Stimulated activated naive CD8-positive, alpha-beta T cell treated with anti-CD3 and anti-CD28 coated beads, Interleukin-15, amount 100 ng/mL, for 72 hours (primary cell): ENCODE measurements at regions not wholly inside any gene's neighbourhood (a gene's known extent, or its start where the extent isn't known, plus 50 kb on each side); places are given as distances from the start of the nearest gene placed in this dataset.
"Not testable (repeated sequence)": the region's sequence is repeated elsewhere in the genome, so short reads cannot be mapped to it uniquely, and the experiment has no call there.

Source experiments
- ATAC-seq: fragments of 150-1000 bp; cut with Tn5 transposase; 2 replicates; pipeline ENCODE4 v1.10.0; 2021; ENCODE audit warnings: mild to moderate bottlenecking, moderate library complexity
- DNase-seq, 2 donors: peaks; one replicate each; pipeline ENCODE4 v3.0.0; 2021 to 2022
- H3K27ac Mint-ChIP-seq, 2 donors: one replicate each; pipeline ENCODE4 v1.8.0; 2022; ENCODE audit warnings: mild to moderate bottlenecking in 2 of 2, mixed read lengths in 2 of 2, moderate library complexity in 2 of 2
- H3K27me3 Mint-ChIP-seq: one replicate; pipeline ENCODE4 v1.8.0; 2022; ENCODE audit warnings: mixed read lengths
- H3K4me1 Mint-ChIP-seq: one replicate; pipeline ENCODE4 v1.8.0; 2022; ENCODE audit warnings: mild to moderate bottlenecking, mixed read lengths
- H3K4me3 Mint-ChIP-seq, 2 donors: one replicate each; pipeline ENCODE4 v1.8.0; 2022; ENCODE audit warnings: mild to moderate bottlenecking in 2 of 2, mixed read lengths in 2 of 2, moderate library complexity in 1 of 2
- H3K9me3 Mint-ChIP-seq, 2 donors: one replicate each; pipeline ENCODE4 v1.8.0; 2022; ENCODE audit warnings: mixed read lengths in 2 of 2

DNA sequence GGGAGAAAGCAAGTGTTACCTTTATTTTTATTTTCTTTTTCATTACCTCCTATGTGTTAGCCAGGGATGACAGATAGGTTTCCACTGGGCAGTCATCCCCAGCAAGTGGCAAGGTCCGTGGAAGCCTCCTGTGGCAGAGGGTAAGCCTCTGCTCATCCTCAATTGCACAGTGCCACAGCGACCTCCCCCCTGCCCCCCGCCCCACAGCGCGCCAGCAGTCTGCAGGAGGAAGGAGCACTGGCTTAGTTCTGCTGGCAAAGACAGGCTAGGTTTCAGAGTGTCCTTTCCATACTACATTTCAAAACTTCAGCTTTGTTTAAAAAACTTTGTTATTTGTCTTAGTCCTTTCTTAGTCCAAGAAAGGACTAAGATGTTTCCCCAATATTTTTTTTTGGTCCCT, 194.7 kb downstream of the EXOC5 start:
- Mint-ChIP-seq H3K27ac (no peak overlapping the region), H3K9me3 (no peaks in the 10 kb centered on the region), H3K4me1 (no peaks in the 10 kb centered on the region), H3K27me3 (peaks cover 13% of the 10 kb centered on the region), H3K4me3 (no peak overlapping the region)
- no peak for DNase-seq
- no peak for ATAC-seq

GRCh38 chr14:57071639-57072038, 197.1 kb downstream of the EXOC5 start:
- Mint-ChIP-seq H3K4me1 (peaks cover 5% of the 10 kb centered on the region), H3K9me3 (no peaks in the 10 kb centered on the region), H3K27ac (no peak overlapping the region), H3K4me3 (no peak overlapping the region), H3K27me3 (peaks cover 31% of the 10 kb centered on the region)
- no peak for ATAC-seq
- DNase-seq = no peak

DNA sequence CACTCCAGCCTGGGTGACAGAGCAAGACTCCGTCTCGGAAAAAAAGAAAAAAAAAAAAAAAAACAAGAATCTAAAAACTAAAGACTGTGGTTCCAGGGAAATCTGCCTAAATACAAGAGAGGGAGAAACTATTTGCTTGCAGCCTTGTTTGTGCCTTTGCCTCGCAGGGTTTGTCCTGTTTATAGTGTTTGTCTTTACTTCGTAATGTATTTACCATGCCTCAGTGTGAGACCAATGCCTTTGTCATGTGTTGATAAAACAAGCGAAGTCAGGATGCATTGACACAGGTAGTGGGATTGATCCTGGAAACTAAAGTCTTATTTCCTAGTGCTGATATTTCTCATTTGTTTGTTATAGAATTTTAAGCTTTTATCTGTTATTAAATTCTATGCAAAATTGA, 199.0 kb downstream of the EXOC5 start:
- no peak for ATAC-seq
- no peak for DNase-seq
- no peak overlapping the region for H3K4me3 Mint-ChIP-seq
- peaks cover 5% of the 10 kb centered on the region for H3K4me1 Mint-ChIP-seq
- H3K9me3 Mint-ChIP-seq = no peaks in the 10 kb centered on the region
- H3K27me3 Mint-ChIP-seq = peaks cover 36% of the 10 kb centered on the region
- H3K27ac Mint-ChIP-seq = no peak overlapping the region

DNA sequence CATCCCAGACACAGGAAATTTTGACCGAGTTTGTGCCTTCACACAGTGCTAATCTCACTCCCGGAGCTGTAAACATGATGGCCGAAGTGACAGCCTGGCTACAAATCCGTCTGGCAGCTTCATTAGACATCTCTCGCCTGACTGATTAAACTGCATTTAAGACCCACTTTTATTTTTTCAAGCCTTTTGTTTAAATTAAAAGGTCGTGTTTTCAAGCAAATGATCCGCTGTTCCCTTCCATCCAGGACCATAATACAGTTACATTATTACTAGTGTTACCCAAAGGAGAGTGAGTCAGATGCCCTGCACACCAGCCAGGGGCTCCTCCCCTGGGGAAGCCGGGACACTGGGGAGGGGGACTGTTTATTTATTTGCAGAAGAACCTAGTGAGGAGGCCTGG, 200.2 kb downstream of the EXOC5 start:
- no peaks in the 10 kb centered on the region for H3K9me3 Mint-ChIP-seq
- H3K4me1 Mint-ChIP-seq = peaks cover 5% of the 10 kb centered on the region
- peak overlapping the region in 1 of 2 donors; percentile 65 for H3K27ac Mint-ChIP-seq
- peaks cover 31% of the 10 kb centered on the region for H3K27me3 Mint-ChIP-seq
- no peak for DNase-seq
- no peak overlapping the region for H3K4me3 Mint-ChIP-seq
- ATAC-seq = no peak

GRCh38 chr14:57066887-57067513, 201.7 kb downstream of the EXOC5 start:
- Mint-ChIP-seq H3K4me3 (no peak overlapping the region), H3K27me3 (peaks cover 41% of the 10 kb centered on the region), H3K27ac (no peak overlapping the region), H3K9me3 (no peaks in the 10 kb centered on the region), H3K4me1 (peaks cover 5% of the 10 kb centered on the region)
- peak; percentile 61 for ATAC-seq
- peak; percentile 21 to 25 for DNase-seq

- no peak overlapping the region for H3K4me3 Mint-ChIP-seq
- no peak for ATAC-seq
- H3K9me3 Mint-ChIP-seq = no peaks in the 10 kb centered on the region
- no peak for DNase-seq
- no peak overlapping the region for H3K27ac Mint-ChIP-seq
- H3K4me1 Mint-ChIP-seq = peaks cover 8% of the 10 kb centered on the region
- H3K27me3 Mint-ChIP-seq = peaks cover 44% of the 10 kb centered on the region
Measured at GRCh38 chr14:57066463-57066862, 202.2 kb downstream of the EXOC5 start.

DNA sequence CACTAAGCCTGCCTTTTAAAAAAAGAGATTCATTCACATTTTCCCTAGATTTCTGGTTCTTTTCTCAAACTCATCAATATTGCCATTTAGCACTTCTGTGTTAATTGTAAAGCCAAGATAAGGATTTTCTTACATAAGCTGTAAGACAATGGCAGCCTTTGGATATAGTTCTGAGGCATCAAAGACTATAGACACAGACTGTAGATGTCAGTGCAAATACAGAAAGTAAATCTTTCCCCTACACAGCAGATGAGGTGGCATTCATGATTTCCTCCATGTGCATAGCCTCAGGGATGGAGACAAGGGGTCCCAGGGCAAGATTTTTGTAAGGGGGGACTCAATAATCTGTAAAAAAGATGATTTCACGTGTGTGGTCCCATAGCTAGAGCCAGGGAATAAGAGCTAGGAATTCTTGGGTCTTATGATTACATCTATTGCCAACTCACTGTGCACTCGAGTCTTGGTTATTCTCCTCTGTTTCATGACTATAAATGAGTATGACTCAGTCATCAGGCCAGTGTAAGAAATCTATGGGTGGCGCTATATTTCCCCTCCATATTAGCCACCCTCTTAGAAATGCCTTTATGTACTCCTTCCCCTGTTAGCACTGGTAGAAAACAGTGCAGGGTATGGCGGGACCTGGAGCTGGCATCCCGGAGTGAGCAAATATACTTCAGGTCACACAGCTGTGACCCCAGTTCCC, 207.5 kb downstream of the EXOC5 start:
- ATAC-seq = peak; percentile 35
- Mint-ChIP-seq H3K4me1 (peaks cover 16% of the 10 kb centered on the region), H3K27me3 (peaks cover 26% of the 10 kb centered on the region), H3K9me3 (no peaks in the 10 kb centered on the region), H3K4me3 (no peak overlapping the region), H3K27ac (no peak overlapping the region)
- DNase-seq = no peak

GRCh38 chr14:57060276-57060955, 208.3 kb downstream of the EXOC5 start:
- Mint-ChIP-seq H3K4me3 (peak overlapping the region; percentile 11 to 21), H3K27me3 (peaks cover 26% of the 10 kb centered on the region), H3K4me1 (peaks cover 16% of the 10 kb centered on the region), H3K27ac (no peak overlapping the region), H3K9me3 (no peaks in the 10 kb centered on the region)
- DNase-seq = peak; percentile 19
- peak; percentile 84 for ATAC-seq

- DNase-seq (no peak), ATAC-seq (no peak)
- H3K9me3 Mint-ChIP-seq = no peaks in the 10 kb centered on the region
- peaks cover 37% of the 10 kb centered on the region for H3K27me3 Mint-ChIP-seq
- H3K27ac Mint-ChIP-seq = no peak overlapping the region
- no peak overlapping the region for H3K4me3 Mint-ChIP-seq
- H3K4me1 Mint-ChIP-seq = peaks cover 16% of the 10 kb centered on the region
Measured at GRCh38 chr14:57058319-57058718, 210.4 kb downstream of the EXOC5 start.

- Mint-ChIP-seq H3K4me3 (no peak overlapping the region), H3K27me3 (peaks cover 32% of the 10 kb centered on the region), H3K9me3 (no peaks in the 10 kb centered on the region), H3K4me1 (peaks cover 16% of the 10 kb centered on the region), H3K27ac (no peak overlapping the region)
- ATAC-seq = no peak
- DNase-seq = no peak
Measured at GRCh38 chr14:57057803-57058202, 210.9 kb downstream of the EXOC5 start.

DNA sequence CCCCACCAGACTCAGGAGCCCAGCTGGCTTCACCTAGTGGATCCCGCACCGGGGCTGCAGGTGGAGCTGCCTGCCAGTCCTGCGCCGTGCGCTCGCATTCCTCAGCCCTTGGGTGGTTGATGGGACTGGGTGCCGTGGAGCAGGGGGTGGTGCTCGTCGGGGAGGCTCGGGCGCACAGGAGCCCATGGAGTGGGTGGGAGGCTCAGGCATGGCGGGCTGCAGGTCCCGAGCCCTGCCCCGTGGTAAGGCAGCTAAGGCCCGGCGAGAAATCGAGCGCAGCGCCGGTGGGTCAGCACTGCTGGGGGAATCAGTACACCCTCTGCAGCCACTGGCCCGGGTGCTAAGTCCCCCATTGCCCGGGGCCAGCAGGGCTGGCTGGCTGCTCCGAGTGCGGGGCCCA, 212.2 kb downstream of the EXOC5 start:
- ATAC-seq, H3K4me3 Mint-ChIP-seq, H3K27ac Mint-ChIP-seq, DNase-seq, H3K9me3 Mint-ChIP-seq: not testable (repeated sequence)
- peaks cover 32% of the 10 kb centered on the region for H3K27me3 Mint-ChIP-seq
- peaks cover 14% of the 10 kb centered on the region for H3K4me1 Mint-ChIP-seq

DNA sequence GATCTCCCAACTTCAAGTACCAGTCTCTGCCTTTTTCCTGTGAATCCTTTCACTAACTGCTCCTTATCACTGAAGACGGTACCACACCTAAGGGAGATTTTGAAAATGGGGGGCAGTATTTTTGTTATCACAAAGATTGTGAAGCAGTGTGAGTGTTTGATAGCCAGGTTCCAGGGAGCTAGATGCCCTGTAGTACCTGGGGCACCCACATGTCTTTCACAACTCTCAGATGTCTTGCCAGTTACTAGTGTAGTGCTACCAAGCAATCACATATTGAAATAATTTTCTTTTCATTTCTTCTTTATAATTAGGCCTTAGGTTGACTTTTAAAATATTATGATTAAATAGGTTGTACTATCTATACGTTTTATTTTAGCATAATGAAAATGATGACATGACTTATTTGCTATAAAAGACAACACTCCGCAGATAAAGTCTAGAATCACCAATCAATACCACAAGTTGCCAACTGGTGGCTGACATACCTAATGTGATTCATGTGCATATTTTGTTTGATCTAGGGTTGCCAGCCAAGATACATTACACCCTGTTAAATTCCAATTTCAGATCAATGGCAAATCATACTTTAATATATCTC, 215.9 kb downstream of the EXOC5 start:
- H3K27me3 Mint-ChIP-seq = peaks cover 36% of the 10 kb centered on the region
- H3K4me1 Mint-ChIP-seq = no peaks in the 10 kb centered on the region
- H3K27ac Mint-ChIP-seq = no peak overlapping the region
- DNase-seq (no peak), ATAC-seq (no peak)
- no peaks in the 10 kb centered on the region for H3K9me3 Mint-ChIP-seq
- H3K4me3 Mint-ChIP-seq = no peak overlapping the region

- no peak overlapping the region for H3K4me3 Mint-ChIP-seq
- no peaks in the 10 kb centered on the region for H3K9me3 Mint-ChIP-seq
- no peaks in the 10 kb centered on the region for H3K4me1 Mint-ChIP-seq
- ATAC-seq (no peak), DNase-seq (no peak)
- no peak overlapping the region for H3K27ac Mint-ChIP-seq
- H3K27me3 Mint-ChIP-seq = peaks cover 36% of the 10 kb centered on the region
Measured at GRCh38 chr14:57051633-57052032, 217.1 kb downstream of the EXOC5 start.

GRCh38 chr14:57049848-57050247, 218.9 kb downstream of the EXOC5 start:
- no peak overlapping the region for H3K27ac Mint-ChIP-seq

DNA sequence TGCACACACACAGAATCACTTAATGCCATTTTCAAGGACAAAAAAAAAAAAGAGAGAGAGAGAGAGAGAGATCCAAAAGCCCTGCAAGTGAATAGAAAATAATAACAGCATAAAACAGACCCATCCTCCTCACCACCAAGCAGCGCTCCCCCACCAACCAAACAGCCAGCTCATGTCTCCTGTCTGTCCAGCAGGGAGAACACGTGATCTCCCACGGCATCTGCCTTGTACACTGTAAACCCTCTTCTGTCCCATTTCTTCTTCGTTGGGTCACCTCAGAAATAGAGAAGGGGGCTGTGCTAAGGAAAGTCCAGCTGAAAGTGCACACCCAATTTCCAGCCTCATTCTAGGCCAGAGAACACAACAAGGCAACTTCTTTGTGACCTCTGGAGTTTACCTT, 222.5 kb downstream of the EXOC5 start:
- no peaks in the 10 kb centered on the region for H3K9me3 Mint-ChIP-seq
- H3K4me1 Mint-ChIP-seq = no peaks in the 10 kb centered on the region
- H3K27me3 Mint-ChIP-seq = peaks cover 45% of the 10 kb centered on the region
- no peak for DNase-seq
- ATAC-seq = no peak
- no peak overlapping the region for H3K4me3 Mint-ChIP-seq
- H3K27ac Mint-ChIP-seq = peak overlapping the region in 1 of 2 donors; percentile 84

More at GRCh38 chr14:57049848-57050247, 218.9 kb downstream of the EXOC5 start:
- Mint-ChIP-seq H3K4me3 (no peak overlapping the region), H3K9me3 (no peaks in the 10 kb centered on the region), H3K27me3 (peaks cover 54% of the 10 kb centered on the region), H3K4me1 (no peaks in the 10 kb centered on the region)
- DNase-seq (no peak), ATAC-seq (no peak)
